Endothelial cell of umbilical vein (primary cell): ENCODE measurements at regions not wholly inside any gene's neighbourhood (a gene's known extent, or its start where the extent isn't known, plus 50 kb on each side); places are given as distances from the start of the nearest gene placed in this dataset.

Experiments used
- EZH2 ChIP-seq: IDR thresholded peaks from 2 replicates; pipeline ENCODE4 v1.6.1; 2012; ENCODE audit warnings: borderline replicate concordance, low read depth, mild to moderate bottlenecking, moderate library complexity, low read length, inconsistent platforms; ENCODE audit not compliant: severe bottlenecking
- FOS ChIP-seq: IDR thresholded peaks from 2 replicates; pipeline ENCODE4 v1.6.1; 2011; ENCODE audit warnings: mild to moderate bottlenecking, low read length, moderate library complexity, borderline replicate concordance; ENCODE audit not compliant: insufficient read depth
- GATA2 ChIP-seq: IDR thresholded peaks from 2 replicates; pipeline ENCODE4 v1.7.0; 2011; ENCODE audit warnings: low read depth, mild to moderate bottlenecking, moderate library complexity, mixed read lengths, low read length; ENCODE audit not compliant: insufficient read length, insufficient read depth
- JUN ChIP-seq: IDR thresholded peaks from 2 replicates; pipeline ENCODE4 v1.6.1; 2011; ENCODE audit warnings: borderline replicate concordance, low read depth; ENCODE audit not compliant: insufficient read length, insufficient read depth
- POLR2A ChIP-seq: IDR thresholded peaks from 2 replicates; pipeline ENCODE4 v1.6.1; 2012; ENCODE audit warnings: low read depth, mild to moderate bottlenecking, control low read depth, low read length
- POLR2AphosphoS5 ChIP-seq: IDR thresholded peaks from 2 replicates; pipeline ENCODE4 v1.6.1; 2012; ENCODE audit warnings: low read depth, mild to moderate bottlenecking, control low read depth, low read length, moderate library complexity; ENCODE audit not compliant: insufficient read depth
- TF ChIP-seq, protein P1 (sequence below): IDR thresholded peaks from 2 replicates; pipeline ENCODE4 v1.6.1; 2011; ENCODE audit not compliant: insufficient read depth, insufficient read length
- TF ChIP-seq, protein P2 (sequence below), 2 donors: IDR thresholded peaks; 1 replicate in 1 of 2; 2 replicates in 1 of 2; pipeline ENCODE4 v1.5.1; 2011; ENCODE audit warnings: low read length in 2 of 2, mild to moderate bottlenecking in 2 of 2, moderate library complexity in 2 of 2, control low read depth in 1 of 2, inconsistent platforms in 1 of 2, low read depth in 1 of 2; ENCODE audit not compliant: insufficient read depth in 1 of 2; ENCODE audit errors: extremely low read depth in 1 of 2

DNA sequence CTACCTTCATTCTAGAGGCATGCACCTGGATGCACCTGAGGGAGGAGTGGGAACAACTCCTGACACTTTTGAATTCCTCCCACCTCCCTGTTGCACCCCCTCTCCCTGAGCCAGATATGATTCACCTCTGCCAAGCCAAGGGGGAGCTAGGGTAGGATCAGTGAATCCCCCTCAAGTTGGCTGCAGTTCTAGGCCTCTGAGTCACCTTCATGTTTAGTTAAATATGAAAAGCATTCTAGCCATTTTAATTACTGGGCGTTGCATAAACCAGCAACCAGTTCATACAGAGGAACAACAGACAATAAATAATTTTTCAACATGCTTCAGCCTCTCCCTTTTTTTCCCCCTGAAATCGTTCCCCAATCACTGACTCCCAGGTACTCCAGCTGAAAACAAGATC, 1440.2 kb downstream of the ADGRL3 start:
- TF ChIP-seq, protein P1, sequence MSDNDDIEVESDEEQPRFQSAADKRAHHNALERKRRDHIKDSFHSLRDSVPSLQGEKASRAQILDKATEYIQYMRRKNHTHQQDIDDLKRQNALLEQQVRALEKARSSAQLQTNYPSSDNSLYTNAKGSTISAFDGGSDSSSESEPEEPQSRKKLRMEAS, result no peak
- TF ChIP-seq JUN, result no peak
- no peak for TF ChIP-seq POLR2A
- TF ChIP-seq, protein P2, sequence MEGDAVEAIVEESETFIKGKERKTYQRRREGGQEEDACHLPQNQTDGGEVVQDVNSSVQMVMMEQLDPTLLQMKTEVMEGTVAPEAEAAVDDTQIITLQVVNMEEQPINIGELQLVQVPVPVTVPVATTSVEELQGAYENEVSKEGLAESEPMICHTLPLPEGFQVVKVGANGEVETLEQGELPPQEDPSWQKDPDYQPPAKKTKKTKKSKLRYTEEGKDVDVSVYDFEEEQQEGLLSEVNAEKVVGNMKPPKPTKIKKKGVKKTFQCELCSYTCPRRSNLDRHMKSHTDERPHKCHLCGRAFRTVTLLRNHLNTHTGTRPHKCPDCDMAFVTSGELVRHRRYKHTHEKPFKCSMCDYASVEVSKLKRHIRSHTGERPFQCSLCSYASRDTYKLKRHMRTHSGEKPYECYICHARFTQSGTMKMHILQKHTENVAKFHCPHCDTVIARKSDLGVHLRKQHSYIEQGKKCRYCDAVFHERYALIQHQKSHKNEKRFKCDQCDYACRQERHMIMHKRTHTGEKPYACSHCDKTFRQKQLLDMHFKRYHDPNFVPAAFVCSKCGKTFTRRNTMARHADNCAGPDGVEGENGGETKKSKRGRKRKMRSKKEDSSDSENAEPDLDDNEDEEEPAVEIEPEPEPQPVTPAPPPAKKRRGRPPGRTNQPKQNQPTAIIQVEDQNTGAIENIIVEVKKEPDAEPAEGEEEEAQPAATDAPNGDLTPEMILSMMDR (IDR thresholded peaks at IDR 0.05; ENCODE audit: extremely low read depth in 1 of 2, insufficient read depth in 1 of 2, low read depth in 1 of 2, low read length in 2 of 2), result no peak
- no peak for TF ChIP-seq POLR2AphosphoS5
- no peak for TF ChIP-seq GATA2
- TF ChIP-seq FOS, result no peak
- no peak for TF ChIP-seq EZH2
